SU-DHL-6 (cell line): ENCODE measurements at regions not wholly inside any gene's neighbourhood (a gene's known extent, or its start where the extent isn't known, plus 50 kb on each side); places are given as distances from the start of the nearest gene placed in this dataset.

Experiments
- CTCF ChIP-seq: fragments of 200-600 bp; sonication (generic); IDR thresholded peaks from one replicate; pipeline ENCODE4 v1.5.1; 2017; ENCODE audit warnings: antibody characterized with exemption, mild to moderate bottlenecking, low read length, moderate library complexity; ENCODE audit not compliant: insufficient read depth, poor library complexity, severe bottlenecking
- EZH2phosphoT487 ChIP-seq: fragments of 200-600 bp; sonication (generic), shearing (Covaris generic); conservative IDR thresholded peaks from 2 replicates; pipeline ENCODE4 v1.6.1; 2018; ENCODE audit warnings: mild to moderate bottlenecking, antibody characterized with exemption, low read length, moderate library complexity, mixed read lengths

- no peak for TF ChIP-seq CTCF
- TF ChIP-seq EZH2phosphoT487, result no peak
Observed at GRCh38 chr6:144595266-144595665, 310.1 kb downstream of the UTRN start.
